Calu3 (cell line): ENCODE measurements at regions not wholly inside any gene's neighbourhood (a gene's known extent, or its start where the extent isn't known, plus 50 kb on each side); places are given as distances from the start of the nearest gene placed in this dataset.

Experiments
- BruUV-seq: library from RNA; stranded (reverse); fragments of 400-500 nt; replicated peaks from 2 replicates; lab custom pipeline; 2021; lab: Mats Ljungman, UMichigan
- CTCF ChIA-PET: fragments of 300-600 bp; sonication (Branson Sonifier 250); formaldehyde crosslinking; loops from one replicate; lab custom pipeline; 2022; ENCODE audit warnings: antibody characterized with exemption; lab: Charles Lee
- DNase-seq: peaks from one replicate; pipeline ENCODE4 v3.0.0; 2022
- H3K27ac Mint-ChIP-seq: one replicate; pipeline ENCODE4 v1.8.0; 2022; ENCODE audit warnings: mixed read lengths; ENCODE audit not compliant: unreplicated experiment
- H3K27me3 Mint-ChIP-seq: one replicate; pipeline ENCODE4 v1.8.0; 2022; ENCODE audit warnings: mixed read lengths; ENCODE audit not compliant: unreplicated experiment
- H3K36me3 Mint-ChIP-seq: one replicate; pipeline ENCODE4 v1.8.0; 2022; ENCODE audit warnings: mild to moderate bottlenecking, moderate library complexity, mixed read lengths; ENCODE audit not compliant: insufficient read depth, unreplicated experiment
- H3K4me1 Mint-ChIP-seq: one replicate; pipeline ENCODE4 v1.8.0; 2022; ENCODE audit warnings: mild to moderate bottlenecking, low read depth, mixed read lengths; ENCODE audit not compliant: unreplicated experiment
- H3K4me3 Mint-ChIP-seq: one replicate; pipeline ENCODE4 v1.8.0; 2022; ENCODE audit warnings: mild to moderate bottlenecking, low read depth, moderate library complexity, mixed read lengths; ENCODE audit not compliant: unreplicated experiment
- H3K9me3 Mint-ChIP-seq: one replicate; pipeline ENCODE4 v1.8.0; 2022; ENCODE audit warnings: low read depth, mixed read lengths; ENCODE audit not compliant: unreplicated experiment
- CTCF ChIP-seq: fragments of 200-600 bp; IDR thresholded peaks from one replicate; pipeline ENCODE4 v1.8.0; 2022; ENCODE audit warnings: antibody characterized with exemption; ENCODE audit not compliant: unreplicated experiment
- intact Hi-C: fragments of 100-400 bp; cut with micrococcal nuclease; formaldehyde crosslinking; loops from one replicate; pipeline ENCODE4 v1.10.0; 2022; ENCODE audit not compliant: unreplicated experiment

DNA sequence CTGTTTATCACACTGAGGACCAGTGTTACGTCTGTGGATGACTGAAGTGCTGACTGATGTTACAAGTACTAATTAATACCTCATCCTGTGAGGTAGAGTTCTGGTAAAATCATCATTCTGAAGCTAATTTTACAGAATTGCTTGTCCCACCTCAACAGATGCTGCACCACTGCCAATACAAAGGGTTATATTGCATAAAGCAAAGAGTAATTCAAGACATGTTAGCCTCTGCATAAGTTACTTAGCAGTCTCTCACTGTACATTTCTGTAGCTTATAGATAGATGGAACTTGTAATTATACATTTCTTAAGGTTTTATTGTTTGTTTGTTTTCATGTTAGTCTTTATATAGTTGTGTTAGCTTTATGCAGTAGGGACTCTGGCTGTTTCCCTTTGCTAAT lies 513.6 kb downstream of the ANXA1 start:
- Mint-ChIP-seq H3K27ac (no peak overlapping the region), H3K27me3 (no peaks in the 10 kb centered on the region), H3K4me3 (no peak overlapping the region), H3K36me3 (no peaks in the 10 kb centered on the region), H3K4me1 (peaks cover 9% of the 10 kb centered on the region), H3K9me3 (no peaks in the 10 kb centered on the region)
- CTCF ChIA-PET, result interaction anchor here (0.6 kb wide), 1 partner anchor 467 kb away, joined by 3 read pairs; no protein-coding TSS in a partner anchor
- DNase-seq, result no peak
- BruUV-seq, result no TSS peak
- intact Hi-C loops, result no loop called here
- TF ChIP-seq CTCF, result no peak

GRCh38 chr9:73667749-73668148 lies 516.1 kb downstream of the ANXA1 start:
- BruUV-seq, result no TSS peak
- no peak overlapping the region for H3K4me3 Mint-ChIP-seq
- H3K4me1 Mint-ChIP-seq, result peaks cover 9% of the 10 kb centered on the region
- intact Hi-C loops, result no loop called here
- no peak overlapping the region for H3K27ac Mint-ChIP-seq
- DNase-seq, result peak; percentile 7
- H3K9me3 Mint-ChIP-seq, result no peaks in the 10 kb centered on the region
- CTCF ChIA-PET, result interaction anchor here (1.0 kb wide), 1 partner anchor 23 kb away, joined by 3 read pairs; no protein-coding TSS in a partner anchor
- H3K27me3 Mint-ChIP-seq, result no peaks in the 10 kb centered on the region
- H3K36me3 Mint-ChIP-seq, result no peaks in the 10 kb centered on the region
- TF ChIP-seq CTCF, result no peak

- TF ChIP-seq CTCF, result no peak
- intact Hi-C loops, result loop anchor here (10.0 kb wide), 1 partner anchor 604 kb away; no protein-coding TSS in a partner anchor
- DNase-seq, result no peak
- CTCF ChIA-PET, result no interaction called here
- Mint-ChIP-seq H3K27ac (no peak overlapping the region), H3K36me3 (no peaks in the 10 kb centered on the region), H3K9me3 (no peaks in the 10 kb centered on the region), H3K4me3 (no peak overlapping the region), H3K4me1 (peaks cover 7% of the 10 kb centered on the region), H3K27me3 (no peaks in the 10 kb centered on the region)
- BruUV-seq, result no TSS peak
Observed at GRCh38 chr9:73680831-73681230, 529.2 kb downstream of the ANXA1 start.

DNA sequence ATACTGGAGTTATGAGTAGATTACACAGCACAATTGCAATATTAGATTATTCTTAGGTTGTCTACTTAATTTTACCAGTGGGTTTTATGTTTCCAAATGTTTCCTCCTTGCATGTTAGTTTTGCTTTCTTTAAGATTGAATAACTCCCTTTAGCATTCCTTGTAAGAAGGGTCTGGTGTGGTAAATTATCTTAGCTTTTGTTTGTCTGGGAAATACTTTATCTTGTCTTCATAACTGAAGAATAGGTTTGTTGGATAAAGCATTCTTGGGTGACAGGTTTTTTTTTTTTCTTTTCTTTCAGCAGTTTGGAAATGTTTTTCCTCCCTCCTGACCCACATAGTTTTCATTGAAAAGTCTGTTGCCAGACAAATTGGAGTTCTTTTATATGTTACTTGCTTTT lies 531.1 kb downstream of the ANXA1 start:
- Mint-ChIP-seq H3K36me3 (no peaks in the 10 kb centered on the region), H3K4me3 (no peak overlapping the region), H3K27ac (no peak overlapping the region), H3K4me1 (peaks cover 7% of the 10 kb centered on the region), H3K27me3 (no peaks in the 10 kb centered on the region), H3K9me3 (no peaks in the 10 kb centered on the region)
- no TSS peak for BruUV-seq
- CTCF ChIA-PET, result interaction anchor here (0.6 kb wide), 1 partner anchor 58 kb away, joined by 3 read pairs; no protein-coding TSS in a partner anchor
- intact Hi-C loops, result loop anchor here (2.0 to 10.0 kb wide), 2 partner anchors 602 to 888 kb away; no protein-coding TSS in a partner anchor
- no peak for TF ChIP-seq CTCF
- no peak for DNase-seq
